ENCODE measurements at regions not wholly inside any gene's neighbourhood (a gene's known extent, or its start where the extent isn't known, plus 50 kb on each side); places are given as distances from the start of the nearest gene placed in this dataset.
"Not testable (repeated sequence)": the region's sequence is repeated elsewhere in the genome, so short reads cannot be mapped to it uniquely, and the experiment has no call there.

GRCh38 chr4:174012886-174013259 lies 270.6 kb downstream of the FBXO8 start:
- no peak for DNase-seq (ENCODE audit: low read depth, low spot score)
- H3K27me3 ChIP-seq (ENCODE audit: control insufficient read depth, insufficient read depth, low read length) = no peaks in the 10 kb centered on the region
- no peaks in the 10 kb centered on the region for H3K36me3 ChIP-seq (ENCODE audit: control insufficient read depth, insufficient read depth, low read length)

GRCh38 chr4:174012135-174012885 lies 271.2 kb downstream of the FBXO8 start:
- H3K36me3 ChIP-seq (ENCODE audit: control insufficient read depth, insufficient read depth, low read length) = no peaks in the 10 kb centered on the region
- no peak overlapping the region for H3K4me3 ChIP-seq (ENCODE audit: low read length)
- H3K9me3 ChIP-seq (ENCODE audit: control insufficient read depth, insufficient read depth, low read length) = no peaks in the 10 kb centered on the region
- H3K27me3 ChIP-seq (ENCODE audit: control insufficient read depth, insufficient read depth, low read length) = no peaks in the 10 kb centered on the region
- H3K4me1 ChIP-seq (ENCODE audit: control insufficient read depth, insufficient read depth, low read length) = no peaks in the 10 kb centered on the region
- H3K27ac ChIP-seq (ENCODE audit: low read length) = no peak overlapping the region
- no CpG with 5 or more reads among the region's 4 CpGs for WGBS (ENCODE audit: insufficient coverage, insufficient read length)
- DNase-seq (ENCODE audit: low read depth, low spot score) = no peak

More at GRCh38 chr4:174012886-174013259, 270.6 kb downstream of the FBXO8 start:
- Histone ChIP-seq H3K9me3 (ENCODE audit: control insufficient read depth, insufficient read depth, low read length) (no peaks in the 10 kb centered on the region), H3K4me1 (ENCODE audit: control insufficient read depth, insufficient read depth, low read length) (no peaks in the 10 kb centered on the region), H3K4me3 (ENCODE audit: low read length) (no peak overlapping the region), H3K27ac (ENCODE audit: low read length) (no peak overlapping the region)

GRCh38 chr4:174010547-174010946 lies 272.9 kb downstream of the FBXO8 start:
- no peaks in the 10 kb centered on the region for H3K4me1 ChIP-seq (ENCODE audit: control insufficient read depth, insufficient read depth, low read length)
- WGBS (ENCODE audit: insufficient coverage, insufficient read length) = no CpG with 5 or more reads among the region's 3 CpGs
- no peak overlapping the region for H3K27ac ChIP-seq (ENCODE audit: low read length)
- no peak overlapping the region for H3K4me3 ChIP-seq (ENCODE audit: low read length)
- no peak for DNase-seq (ENCODE audit: low read depth, low spot score)
- no peaks in the 10 kb centered on the region for H3K27me3 ChIP-seq (ENCODE audit: control insufficient read depth, insufficient read depth, low read length)
- no peaks in the 10 kb centered on the region for H3K9me3 ChIP-seq (ENCODE audit: control insufficient read depth, insufficient read depth, low read length)
- H3K36me3 ChIP-seq (ENCODE audit: control insufficient read depth, insufficient read depth, low read length) = no peaks in the 10 kb centered on the region

- H3K36me3 ChIP-seq (ENCODE audit: control insufficient read depth, insufficient read depth, low read length) = no peaks in the 10 kb centered on the region
- no peaks in the 10 kb centered on the region for H3K4me1 ChIP-seq (ENCODE audit: control insufficient read depth, insufficient read depth, low read length)
- WGBS (ENCODE audit: insufficient coverage, insufficient read length) = 100% methylated on average over 1 of the region's 3 CpGs
- no peaks in the 10 kb centered on the region for H3K9me3 ChIP-seq (ENCODE audit: control insufficient read depth, insufficient read depth, low read length)
- no peaks in the 10 kb centered on the region for H3K27me3 ChIP-seq (ENCODE audit: control insufficient read depth, insufficient read depth, low read length)
- no peak for DNase-seq (ENCODE audit: low read depth, low spot score)
- H3K4me3 ChIP-seq (ENCODE audit: low read length) = no peak overlapping the region
- H3K27ac ChIP-seq (ENCODE audit: low read length) = no peak overlapping the region
These were observed 273.6 kb downstream of the FBXO8 start for GRCh38 chr4:174009686-174010451.

- DNase-seq (ENCODE audit: low read depth, low spot score) = no peak
- Histone ChIP-seq H3K36me3 (ENCODE audit: control insufficient read depth, insufficient read depth, low read length) (no peaks in the 10 kb centered on the region), H3K4me3 (ENCODE audit: low read length) (no peak overlapping the region), H3K27me3 (ENCODE audit: control insufficient read depth, insufficient read depth, low read length) (no peaks in the 10 kb centered on the region), H3K27ac (ENCODE audit: low read length) (no peak overlapping the region), H3K4me1 (ENCODE audit: control insufficient read depth, insufficient read depth, low read length) (no peaks in the 10 kb centered on the region), H3K9me3 (ENCODE audit: control insufficient read depth, insufficient read depth, low read length) (no peaks in the 10 kb centered on the region)
- WGBS (ENCODE audit: insufficient coverage, insufficient read length) = no CpG with 5 or more reads among the region's 3 CpGs
These were observed 278.0 kb downstream of the FBXO8 start for GRCh38 chr4:174005422-174005821.

- DNase-seq (ENCODE audit: low read depth, low spot score) = no peak
- no peak overlapping the region for H3K4me3 ChIP-seq (ENCODE audit: low read length)
- H3K9me3 ChIP-seq (ENCODE audit: control insufficient read depth, insufficient read depth, low read length) = no peaks in the 10 kb centered on the region
- H3K27me3 ChIP-seq (ENCODE audit: control insufficient read depth, insufficient read depth, low read length) = no peaks in the 10 kb centered on the region
- H3K27ac ChIP-seq (ENCODE audit: low read length) = no peak overlapping the region
- WGBS (ENCODE audit: insufficient coverage, insufficient read length) = no CpG with 5 or more reads among the region's 6 CpGs
- no peaks in the 10 kb centered on the region for H3K36me3 ChIP-seq (ENCODE audit: control insufficient read depth, insufficient read depth, low read length)
- H3K4me1 ChIP-seq (ENCODE audit: control insufficient read depth, insufficient read depth, low read length) = no peaks in the 10 kb centered on the region
These were observed 284.9 kb downstream of the FBXO8 start for GRCh38 chr4:173998471-173999144.

- H3K27me3 ChIP-seq (ENCODE audit: control insufficient read depth, insufficient read depth, low read length); H3K36me3 ChIP-seq (ENCODE audit: control insufficient read depth, insufficient read depth, low read length); H3K9me3 ChIP-seq (ENCODE audit: control insufficient read depth, insufficient read depth, low read length); H3K27ac ChIP-seq (ENCODE audit: low read length); H3K4me1 ChIP-seq (ENCODE audit: control insufficient read depth, insufficient read depth, low read length); DNase-seq (ENCODE audit: low read depth, low spot score); H3K4me3 ChIP-seq (ENCODE audit: low read length): not testable (repeated sequence)
- no CpG with 5 or more reads among the region's 4 CpGs for WGBS (ENCODE audit: insufficient coverage, insufficient read length)
These were observed 287.7 kb downstream of the FBXO8 start for GRCh38 chr4:173995779-173996178.

- Histone ChIP-seq H3K36me3 (ENCODE audit: control insufficient read depth, insufficient read depth, low read length) (no peaks in the 10 kb centered on the region), H3K9me3 (ENCODE audit: control insufficient read depth, insufficient read depth, low read length) (no peaks in the 10 kb centered on the region), H3K27me3 (ENCODE audit: control insufficient read depth, insufficient read depth, low read length) (no peaks in the 10 kb centered on the region), H3K27ac (ENCODE audit: low read length) (no peak overlapping the region), H3K4me3 (ENCODE audit: low read length) (no peak overlapping the region), H3K4me1 (ENCODE audit: control insufficient read depth, insufficient read depth, low read length) (no peaks in the 10 kb centered on the region)
- no CpG with 5 or more reads among the region's 3 CpGs for WGBS (ENCODE audit: insufficient coverage, insufficient read length)
- no peak for DNase-seq (ENCODE audit: low read depth, low spot score)
These were observed 291.7 kb downstream of the FBXO8 start for GRCh38 chr4:173991814-173992213.

GRCh38 chr4:173991316-173991715 lies 292.2 kb downstream of the FBXO8 start:
- H3K4me1 ChIP-seq (ENCODE audit: control insufficient read depth, insufficient read depth, low read length) = no peaks in the 10 kb centered on the region
- no peak for DNase-seq (ENCODE audit: low read depth, low spot score)
- WGBS (ENCODE audit: insufficient coverage, insufficient read length) = no CpG with 5 or more reads among the region's 1 CpG
- no peaks in the 10 kb centered on the region for H3K36me3 ChIP-seq (ENCODE audit: control insufficient read depth, insufficient read depth, low read length)
- H3K9me3 ChIP-seq (ENCODE audit: control insufficient read depth, insufficient read depth, low read length) = no peaks in the 10 kb centered on the region
- H3K4me3 ChIP-seq (ENCODE audit: low read length) = no peak overlapping the region
- no peak overlapping the region for H3K27ac ChIP-seq (ENCODE audit: low read length)
- H3K27me3 ChIP-seq (ENCODE audit: control insufficient read depth, insufficient read depth, low read length) = no peaks in the 10 kb centered on the region

- Histone ChIP-seq H3K4me1 (ENCODE audit: control insufficient read depth, insufficient read depth, low read length) (no peaks in the 10 kb centered on the region), H3K9me3 (ENCODE audit: control insufficient read depth, insufficient read depth, low read length) (no peaks in the 10 kb centered on the region), H3K27me3 (ENCODE audit: control insufficient read depth, insufficient read depth, low read length) (no peaks in the 10 kb centered on the region), H3K36me3 (ENCODE audit: control insufficient read depth, insufficient read depth, low read length) (no peaks in the 10 kb centered on the region), H3K4me3 (ENCODE audit: low read length) (no peak overlapping the region), H3K27ac (ENCODE audit: low read length) (no peak overlapping the region)
- no peak for DNase-seq (ENCODE audit: low read depth, low spot score)
- no CpG with 5 or more reads among the region's 9 CpGs for WGBS (ENCODE audit: insufficient coverage, insufficient read length)
These were observed 292.6 kb downstream of the FBXO8 start for GRCh38 chr4:173990869-173991210.

Data from iPS DF 6.9 (cell line).